ENCODE measurements at regions not wholly inside any gene's neighbourhood (a gene's known extent, or its start where the extent isn't known, plus 50 kb on each side); places are given as distances from the start of the nearest gene placed in this dataset.

DNA sequence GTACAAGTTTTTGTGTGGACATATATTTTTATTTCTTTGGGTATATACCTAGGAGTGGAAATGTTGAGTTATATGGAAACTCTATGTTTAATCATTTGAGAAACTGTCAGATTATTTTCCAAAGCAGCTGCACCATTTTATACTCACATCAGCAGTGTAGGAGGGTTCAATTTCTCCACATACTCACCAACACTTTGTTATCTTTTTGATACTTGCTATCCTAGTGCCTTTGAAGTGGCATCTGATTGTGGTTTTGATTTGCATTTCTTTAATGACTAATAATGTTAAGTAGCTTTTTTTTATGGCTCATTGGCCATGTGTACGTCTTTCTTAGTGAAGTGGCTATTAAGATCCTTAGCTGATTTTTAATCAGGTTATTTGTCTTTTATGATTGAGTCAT is 64.7 kb upstream of the SLC8A1 start:
- Histone ChIP-seq H3K27me3 (ENCODE audit: control insufficient read depth in 4 of 4, insufficient read depth in 4 of 4, low read length in 3 of 4) (no peaks in the 10 kb centered on the region), H3K4me3 (ENCODE audit: low read depth in 1 of 3, low read length in 3 of 3) (no peak overlapping the region), H3K27ac (ENCODE audit: low read depth in 1 of 2, low read length in 2 of 2) (no peak overlapping the region), H3K4me1 (ENCODE audit: control insufficient read depth in 4 of 4, insufficient read depth in 4 of 4, low read length in 3 of 4) (no peaks in the 10 kb centered on the region), H3K36me3 (ENCODE audit: control insufficient read depth in 4 of 4, insufficient read depth in 3 of 4, low read depth in 1 of 4, low read length in 3 of 4) (no peaks in the 10 kb centered on the region), H3K9ac (ENCODE audit: low read depth in 1 of 2, low read length in 2 of 2) (no peak overlapping the region), H3K9me3 (ENCODE audit: control insufficient read depth in 4 of 4, low read length in 3 of 4) (no peaks in the 10 kb centered on the region)
- 43% methylated on average over 1 of the region's 1 CpG for WGBS
- no peak for DNase-seq (ENCODE audit: low spot score)
- TF ChIP-seq HNF4A (conservative IDR thresholded peaks at IDR 0.05) (no peak), CTCF (IDR thresholded peaks at IDR 0.05; ENCODE audit: low read depth, low read length, missing input control) (no peak)

DNA sequence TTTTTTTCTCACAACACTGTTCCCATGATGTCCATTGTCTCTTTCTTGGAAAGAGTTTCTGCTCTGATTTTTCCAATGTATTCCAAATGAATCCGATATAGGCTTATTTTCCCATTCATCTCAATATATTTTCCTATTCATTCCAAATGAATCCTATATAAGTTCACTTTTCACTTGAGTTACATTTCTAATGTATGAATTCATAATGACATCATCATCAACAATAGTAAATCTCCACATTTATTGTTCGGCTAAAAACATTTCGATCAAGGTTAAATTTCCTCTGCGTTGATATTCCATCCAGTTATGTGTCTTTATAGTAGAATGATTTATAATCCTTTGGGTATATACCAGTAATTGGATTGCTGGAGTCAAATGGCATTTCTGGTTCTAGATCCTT is 76.7 kb upstream of the SLC8A1 start:
- no peak overlapping the region for H3K9ac ChIP-seq (ENCODE audit: low read depth in 1 of 2, low read length in 2 of 2)
- H3K27me3 ChIP-seq (ENCODE audit: control insufficient read depth in 4 of 4, insufficient read depth in 4 of 4, low read length in 3 of 4) = no peaks in the 10 kb centered on the region
- peaks cover 0 to 4% (median 0%) of the 10 kb centered on the region in 4 donors for H3K9me3 ChIP-seq (ENCODE audit: control insufficient read depth in 4 of 4, low read length in 3 of 4)
- H3K36me3 ChIP-seq (ENCODE audit: control insufficient read depth in 4 of 4, insufficient read depth in 3 of 4, low read depth in 1 of 4, low read length in 3 of 4) = no peaks in the 10 kb centered on the region
- H3K4me1 ChIP-seq (ENCODE audit: control insufficient read depth in 4 of 4, insufficient read depth in 4 of 4, low read length in 3 of 4) = no peaks in the 10 kb centered on the region
- H3K4me3 ChIP-seq (ENCODE audit: low read depth in 1 of 3, low read length in 3 of 3) = no peak overlapping the region
- no peak for DNase-seq (ENCODE audit: low spot score)
- no peak overlapping the region for H3K27ac ChIP-seq (ENCODE audit: low read depth in 1 of 2, low read length in 2 of 2)
- WGBS = 82% methylated on average over 4 of the region's 4 CpGs
- TF ChIP-seq HNF4A (conservative IDR thresholded peaks at IDR 0.05) (no peak), ZBTB33 (IDR thresholded peaks at IDR 0.05) (no peak), JUND (IDR thresholded peaks at IDR 0.05) (no peak)
- TF ChIP-seq, protein P1, sequence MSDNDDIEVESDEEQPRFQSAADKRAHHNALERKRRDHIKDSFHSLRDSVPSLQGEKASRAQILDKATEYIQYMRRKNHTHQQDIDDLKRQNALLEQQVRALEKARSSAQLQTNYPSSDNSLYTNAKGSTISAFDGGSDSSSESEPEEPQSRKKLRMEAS (IDR thresholded peaks at IDR 0.05) = no peak

DNA sequence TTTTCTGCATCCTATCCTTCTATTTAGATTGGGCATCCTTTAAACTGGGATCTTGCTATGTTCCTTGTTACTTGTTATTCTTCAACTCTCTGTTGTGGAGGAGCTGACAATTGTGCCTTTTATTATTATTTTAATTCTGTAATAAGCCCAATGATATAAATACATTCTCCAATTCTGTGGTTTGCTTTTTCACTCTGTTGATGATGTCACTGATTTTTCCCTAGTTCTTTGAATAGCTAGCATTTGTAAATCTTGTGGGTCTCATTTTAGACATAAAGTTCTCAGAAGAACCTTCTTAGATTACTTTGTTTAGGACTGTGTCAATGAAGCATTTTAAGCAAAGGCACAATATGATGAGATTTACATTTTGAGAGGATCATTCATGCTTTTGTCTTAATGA is 79.5 kb upstream of the SLC8A1 start:
- no peak for DNase-seq (ENCODE audit: low spot score)
- Histone ChIP-seq H3K9me3 (ENCODE audit: control insufficient read depth in 4 of 4, low read length in 3 of 4) (no peaks in the 10 kb centered on the region), H3K27ac (ENCODE audit: low read depth in 1 of 2, low read length in 2 of 2) (no peak overlapping the region), H3K4me1 (ENCODE audit: control insufficient read depth in 4 of 4, insufficient read depth in 4 of 4, low read length in 3 of 4) (no peaks in the 10 kb centered on the region), H3K9ac (ENCODE audit: low read depth in 1 of 2, low read length in 2 of 2) (no peak overlapping the region), H3K27me3 (ENCODE audit: control insufficient read depth in 4 of 4, insufficient read depth in 4 of 4, low read length in 3 of 4) (no peaks in the 10 kb centered on the region), H3K36me3 (ENCODE audit: control insufficient read depth in 4 of 4, insufficient read depth in 3 of 4, low read depth in 1 of 4, low read length in 3 of 4) (no peaks in the 10 kb centered on the region), H3K4me3 (ENCODE audit: low read depth in 1 of 3, low read length in 3 of 3) (no peak overlapping the region)
- TF ChIP-seq REST (IDR thresholded peaks at IDR 0.05) (no peak), RXRA (IDR thresholded peaks at IDR 0.05) (no peak), JUND (IDR thresholded peaks at IDR 0.05) (no peak)
